GM18502 (cell line): ENCODE measurements at regions not wholly inside any gene's neighbourhood (a gene's known extent, or its start where the extent isn't known, plus 50 kb on each side); places are given as distances from the start of the nearest gene placed in this dataset.
"Not testable (repeated sequence)": the region's sequence is repeated elsewhere in the genome, so short reads cannot be mapped to it uniquely, and the experiment has no call there.

Experiments
- ATAC-seq: cut with Tn5 transposase; IDR thresholded peaks from one replicate; pipeline ENCODE4 v1.9.1; 2021; ENCODE audit warnings: mild to moderate bottlenecking; ENCODE audit not compliant: unreplicated experiment, poor library complexity

DNA sequence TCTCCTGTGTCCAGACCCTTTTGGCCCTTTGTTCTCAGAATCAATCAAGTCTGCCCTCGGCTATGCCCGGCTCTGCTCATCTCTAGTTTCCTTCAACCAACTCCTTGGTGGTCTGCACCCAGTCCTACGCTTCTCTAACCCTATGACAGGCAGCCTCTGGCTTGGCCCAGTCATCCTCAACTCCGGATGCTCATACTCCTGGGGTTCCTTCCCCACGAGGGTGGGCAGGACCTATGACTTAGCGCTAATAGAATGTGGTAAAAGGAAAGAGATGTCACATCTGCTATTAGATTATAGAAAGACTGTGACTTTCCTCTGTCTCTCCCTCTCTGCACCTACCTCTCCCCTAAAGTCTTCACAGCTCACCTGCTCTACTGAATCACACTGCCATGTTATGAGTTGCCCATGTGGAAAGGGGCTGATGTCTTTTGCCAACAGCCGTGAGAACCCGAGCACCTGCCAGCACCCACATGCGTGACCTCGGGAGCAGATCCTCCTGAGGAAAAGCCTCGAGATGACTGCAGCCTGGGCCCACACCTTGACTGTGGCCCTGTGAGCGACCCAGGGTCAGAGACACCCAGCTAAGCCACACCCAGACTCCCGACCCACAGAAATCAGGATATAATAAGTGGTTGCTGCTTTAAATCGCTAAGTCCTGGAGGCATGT, 334.9 kb downstream of the GADD45G start:
- ATAC-seq = no peak

DNA sequence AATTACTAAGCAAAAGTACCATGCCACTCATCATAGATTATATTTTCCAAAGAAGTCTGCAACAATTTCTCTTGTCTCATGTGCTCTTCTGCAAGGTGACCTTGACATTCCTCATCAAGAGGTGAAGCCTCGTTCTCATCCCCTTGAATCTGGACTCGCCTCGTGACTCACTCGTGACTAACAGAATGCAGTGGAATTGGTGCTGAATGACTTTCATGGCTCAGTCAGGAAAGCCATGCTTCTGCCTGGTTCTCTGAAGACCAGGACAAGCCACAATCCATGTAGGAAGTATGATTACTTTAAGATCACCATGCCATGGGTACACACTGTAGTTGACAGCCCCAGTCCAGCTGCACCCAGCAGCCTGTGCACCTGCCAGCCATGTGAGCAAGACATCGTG, 335.8 kb downstream of the GADD45G start:
- ATAC-seq = no peak

DNA sequence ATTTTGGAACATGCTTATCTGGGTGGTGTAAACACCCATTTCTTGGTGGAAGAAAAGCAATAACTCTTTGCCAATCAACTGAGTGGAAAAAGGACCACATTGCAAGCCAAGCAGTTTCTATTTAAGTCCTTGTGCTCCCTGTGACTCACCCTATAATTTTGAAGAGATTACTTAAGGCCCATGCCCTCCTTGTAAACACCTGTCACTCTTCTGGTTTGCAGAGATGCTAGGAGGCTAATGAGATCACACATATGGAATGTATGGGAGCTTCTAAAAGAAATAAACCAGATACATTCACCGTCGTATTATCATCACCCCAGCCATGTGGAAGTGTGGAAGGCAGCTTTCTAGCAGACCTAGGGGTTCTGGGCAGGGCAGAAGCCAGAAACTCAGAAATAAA, 337.1 kb downstream of the GADD45G start:
- ATAC-seq = no peak

DNA sequence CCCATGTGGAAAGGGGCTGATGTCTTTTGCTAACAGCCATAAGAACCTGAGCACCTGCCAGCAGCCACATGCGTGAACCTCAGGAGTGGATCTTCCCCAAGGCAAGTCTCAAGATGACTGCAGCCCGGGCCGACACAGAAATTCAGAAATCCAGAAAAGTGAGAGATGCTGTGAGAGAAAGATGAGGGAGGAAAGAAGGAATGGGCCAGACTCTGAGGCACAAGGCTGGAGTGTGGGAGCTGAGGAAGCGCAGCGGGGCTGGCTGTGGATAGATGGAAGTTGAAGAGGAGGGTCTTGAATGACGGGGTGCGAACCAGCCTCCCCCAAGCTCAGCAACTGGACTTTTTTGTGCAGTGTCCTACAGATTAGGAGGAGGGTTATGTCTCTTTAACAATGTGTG, 337.8 kb downstream of the GADD45G start:
- no peak for ATAC-seq

DNA sequence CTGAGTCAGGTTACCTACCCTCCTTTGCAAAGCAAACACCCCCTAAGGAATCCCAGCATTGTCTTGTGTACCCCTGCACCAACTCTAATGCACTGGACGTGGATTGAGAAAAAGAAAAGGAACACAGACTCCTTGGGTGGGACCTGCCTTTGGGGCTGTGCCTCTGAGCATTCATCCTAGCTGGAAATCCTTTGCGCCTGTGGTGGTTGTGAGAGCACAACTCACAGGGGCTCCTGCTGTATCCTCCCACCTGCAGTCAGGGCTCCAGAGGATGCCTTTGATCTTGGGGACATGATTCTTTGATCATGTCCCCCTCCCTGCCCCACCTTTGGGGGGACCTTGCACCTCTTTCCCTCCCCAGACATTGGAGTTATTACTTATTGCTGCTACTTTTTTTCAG, 338.5 kb downstream of the GADD45G start:
- no peak for ATAC-seq

- no peak for ATAC-seq
Measured at GRCh38 chr9:89943728-89944127, 338.9 kb downstream of the GADD45G start.

DNA sequence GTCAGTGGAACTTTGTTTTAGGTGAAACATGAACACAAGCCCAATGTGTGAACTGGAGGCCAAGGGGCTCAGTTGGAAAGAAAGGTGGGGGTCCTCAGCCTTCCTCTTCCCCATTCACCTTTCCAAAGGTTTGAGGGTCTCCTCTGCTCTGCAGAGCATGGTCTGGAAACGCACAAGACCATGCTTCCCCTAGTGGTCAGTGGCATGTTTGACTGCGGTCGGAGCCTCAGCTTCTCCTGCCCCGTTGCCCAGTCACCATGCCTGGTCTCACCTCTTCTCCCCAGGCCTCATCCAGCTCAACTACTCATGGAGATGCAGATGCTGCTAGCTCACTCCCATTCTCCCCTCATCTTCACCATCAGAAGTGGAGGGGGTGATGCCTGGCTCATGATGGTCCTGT, 340.3 kb downstream of the GADD45G start:
- ATAC-seq = no peak

GRCh38 chr9:89946741-89947140, 341.9 kb downstream of the GADD45G start:
- no peak for ATAC-seq

DNA sequence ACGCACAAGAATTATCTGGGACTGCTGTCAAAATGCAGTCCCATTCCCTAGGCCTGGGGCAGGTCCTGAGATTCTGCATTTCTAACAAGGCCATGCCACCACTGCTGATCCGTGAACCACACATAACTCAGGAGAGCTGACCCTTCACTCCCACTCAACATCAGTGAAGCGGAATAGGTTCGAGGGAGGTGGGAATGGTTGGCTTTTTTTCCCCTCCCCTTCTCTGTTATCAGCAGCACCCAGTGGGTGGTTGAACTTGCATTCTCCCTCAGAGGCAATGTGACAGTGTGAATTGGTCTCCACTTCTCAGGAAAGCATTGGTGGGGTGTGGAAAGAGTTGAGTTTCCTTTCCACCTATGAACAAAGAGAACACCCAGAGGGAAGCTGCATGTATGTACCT, 344.3 kb downstream of the GADD45G start:
- no peak for ATAC-seq

DNA sequence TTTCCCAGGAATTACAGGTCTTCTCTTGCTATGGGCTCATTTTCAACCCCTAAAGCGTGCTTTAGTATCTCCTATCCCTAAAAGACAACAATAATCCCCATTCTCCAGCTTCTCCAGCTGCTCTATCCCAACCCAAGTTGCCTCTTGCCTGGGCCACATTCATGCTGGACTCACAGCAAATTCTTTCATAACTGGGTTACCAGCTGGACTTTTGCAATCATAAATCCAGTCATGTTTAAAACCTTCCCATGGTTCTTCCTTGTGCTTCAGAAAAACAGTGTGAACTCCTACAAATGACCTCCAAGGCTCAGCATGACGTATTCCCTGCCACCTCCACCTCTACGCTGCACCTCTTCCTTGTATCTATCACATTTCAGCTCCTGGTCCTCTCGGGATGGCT, 346.9 kb downstream of the GADD45G start:
- ATAC-seq = no peak

DNA sequence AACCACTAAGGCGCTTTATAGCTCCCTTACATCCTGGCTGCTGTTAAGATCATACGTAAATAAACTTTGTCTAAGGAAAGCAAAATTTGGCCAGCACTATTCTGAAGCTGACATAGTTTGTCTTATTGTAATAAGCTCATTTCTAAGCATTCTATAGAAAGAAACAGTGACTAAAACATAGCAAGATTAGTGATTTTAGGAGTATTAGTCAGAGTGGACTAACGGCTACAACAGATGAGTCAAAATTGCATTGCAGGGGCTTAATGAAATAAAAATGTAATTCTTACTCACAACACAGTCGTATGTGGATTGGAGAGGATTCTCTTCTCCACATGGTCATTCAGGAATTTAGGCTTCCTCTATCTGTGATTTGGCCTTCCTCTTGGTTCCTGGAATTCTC, 347.6 kb downstream of the GADD45G start:
- peak; percentile 40 for ATAC-seq

- ATAC-seq = not testable (repeated sequence)
Measured at GRCh38 chr9:89953263-89953662, 348.5 kb downstream of the GADD45G start.

DNA sequence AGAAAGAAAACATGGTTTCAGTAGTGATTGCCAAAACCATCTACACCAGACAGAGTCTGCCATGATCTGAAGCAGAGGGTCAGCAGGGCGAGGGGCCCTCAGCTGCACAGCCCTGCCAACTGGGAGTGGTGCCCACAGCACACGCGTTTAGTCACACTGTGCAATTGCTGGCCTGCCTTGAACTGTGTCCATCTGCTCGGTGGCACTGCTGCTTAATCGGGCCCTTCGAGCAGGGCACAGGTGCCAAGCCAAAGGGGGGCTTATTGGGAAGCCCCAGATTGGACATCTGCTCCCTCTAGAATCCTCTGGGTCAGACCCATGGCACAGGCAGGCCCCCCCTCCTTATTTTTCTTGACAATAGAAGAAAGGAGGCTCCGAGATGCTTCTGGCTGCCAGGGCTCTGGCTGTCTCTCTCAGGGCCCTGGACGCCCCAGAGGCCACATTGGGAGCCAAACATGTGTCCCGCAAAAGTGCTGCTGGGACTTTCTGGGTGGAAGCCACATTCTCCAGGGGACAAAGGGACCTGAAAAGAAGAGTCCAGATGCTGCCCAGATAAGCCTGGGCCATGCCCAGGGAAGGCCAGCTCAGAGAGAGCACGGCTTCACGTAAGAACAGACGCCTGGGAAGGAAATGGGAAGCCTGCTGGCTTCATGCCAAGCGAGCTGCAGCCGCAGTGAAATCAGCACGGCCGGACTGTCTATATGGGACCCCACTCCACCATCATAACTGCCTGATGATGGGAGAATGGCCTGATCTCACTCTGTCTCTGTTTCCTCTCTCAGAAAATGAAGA, 349.2 kb downstream of the GADD45G start:
- no peak for ATAC-seq

DNA sequence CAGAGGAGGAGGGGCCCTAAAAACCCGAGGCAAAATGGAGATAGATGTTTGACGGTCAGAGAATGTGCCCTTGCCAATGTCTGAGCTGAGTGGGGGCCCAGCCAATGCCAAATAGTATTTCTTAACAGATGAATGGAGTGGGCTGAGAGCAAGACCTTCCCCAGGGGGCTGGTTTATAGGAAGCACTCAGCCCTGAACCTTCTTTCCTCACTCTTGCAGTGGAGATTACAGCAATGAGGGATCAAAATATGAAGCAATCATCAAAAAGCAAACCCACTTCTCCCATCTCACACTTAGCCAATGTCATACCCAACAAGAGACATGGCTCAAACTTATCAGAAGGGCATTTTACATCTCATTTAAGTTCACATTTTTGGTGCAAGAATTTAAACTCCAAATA, 350.3 kb downstream of the GADD45G start:
- ATAC-seq = no peak

- ATAC-seq = no peak
Measured at GRCh38 chr9:89955626-89956025, 350.8 kb downstream of the GADD45G start.

- no peak for ATAC-seq
Measured at GRCh38 chr9:89956331-89956730, 351.5 kb downstream of the GADD45G start.

DNA sequence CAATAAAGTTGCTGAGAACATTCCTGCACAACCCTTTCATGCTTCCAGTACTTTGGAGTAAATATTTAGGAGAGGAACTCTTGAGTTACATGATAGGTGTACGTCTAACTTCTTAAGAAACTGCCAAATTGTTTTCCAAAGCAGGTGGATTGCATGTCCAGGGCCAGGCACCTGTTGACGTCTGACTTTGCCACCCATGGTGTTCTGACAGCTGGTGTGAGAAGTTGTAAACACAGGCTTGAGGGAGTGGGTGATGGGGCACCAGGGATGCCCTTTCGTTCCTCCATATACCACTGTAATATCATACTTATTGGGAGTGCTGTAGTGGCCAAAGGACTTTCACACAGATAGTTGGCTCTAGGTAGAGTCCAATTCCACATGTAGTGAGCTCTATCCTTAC, 352.1 kb downstream of the GADD45G start:
- ATAC-seq = no peak

GRCh38 chr9:89958086-89958485, 353.3 kb downstream of the GADD45G start:
- ATAC-seq = no peak

DNA sequence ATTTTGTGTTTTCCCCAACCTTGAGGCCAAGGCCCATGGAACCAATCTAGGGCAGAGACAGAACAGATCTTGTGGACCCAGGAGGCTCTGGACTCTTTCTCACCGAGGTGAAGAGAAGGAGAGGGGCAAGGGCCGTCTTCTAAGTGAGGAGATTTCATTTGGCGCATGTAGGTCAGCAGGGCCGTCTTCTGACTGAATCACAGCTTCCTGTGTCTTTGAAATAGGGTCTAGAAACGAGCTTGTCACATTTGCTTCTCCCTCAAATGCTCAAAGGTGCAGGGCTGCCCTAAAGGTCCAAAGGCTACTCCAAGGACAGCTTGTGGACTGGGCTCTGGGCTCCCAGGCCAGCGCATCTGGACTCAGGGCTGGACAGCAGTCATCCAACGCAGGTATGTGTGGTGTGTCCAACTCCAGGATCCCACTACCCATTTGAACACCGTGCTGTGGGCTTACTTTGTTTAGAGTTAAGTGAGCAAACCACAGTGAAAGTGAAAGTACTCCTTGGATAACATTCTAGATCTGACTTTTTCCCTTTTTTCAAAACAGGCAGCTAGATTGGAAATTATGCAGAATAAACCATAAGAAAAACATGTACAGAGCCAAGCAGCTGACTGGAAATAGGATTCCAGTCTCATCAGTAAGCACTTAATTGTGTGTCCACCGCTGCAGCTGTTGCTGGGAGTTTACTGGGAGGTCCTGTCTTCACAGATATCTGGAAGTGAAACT, 357.0 kb downstream of the GADD45G start:
- ATAC-seq = no peak

GRCh38 chr9:89963280-89963679, 358.5 kb downstream of the GADD45G start:
- no peak for ATAC-seq

GRCh38 chr9:89967527-89967926, 362.7 kb downstream of the GADD45G start:
- no peak for ATAC-seq
